Vagina (tissue), 2 donors: ENCODE measurements at regions not wholly inside any gene's neighbourhood (a gene's known extent, or its start where the extent isn't known, plus 50 kb on each side); places are given as distances from the start of the nearest gene placed in this dataset.

Experiments used
- DNase-seq, 2 donors: peaks; one replicate each; pipeline ENCODE4 v3.0.0-alpha.2; 2017; ENCODE audit errors: extremely low spot score in 2 of 2
- H3K27ac ChIP-seq: fragments of 200-600 bp; sonication (generic); one replicate; pipeline ENCODE4 v1.5.1; 2019
- H3K27me3 ChIP-seq: fragments of 200-600 bp; sonication (generic); one replicate; pipeline ENCODE4 v1.5.1; 2019
- H3K36me3 ChIP-seq, 2 donors: fragments of 200-600 bp; sonication (generic); one replicate each; pipeline ENCODE4 v1.5.1; 2017 to 2019
- H3K4me1 ChIP-seq: fragments of 200-600 bp; sonication (generic); one replicate; pipeline ENCODE4 v1.5.1; 2019
- H3K4me3 ChIP-seq, 2 donors: fragments of 200-600 bp; sonication (generic); 1 replicate in 1 of 2; 2 replicates in 1 of 2; pipeline ENCODE4 v1.5.1; 2016 to 2019
- H3K9me3 ChIP-seq: fragments of 200-600 bp; sonication (generic); one replicate; pipeline ENCODE4 v1.5.1; 2019
- POLR2A ChIP-seq, 2 donors: fragments of 450-650 bp; IDR thresholded peaks; one replicate each; pipeline ENCODE4 v1.6.1; 2017; ENCODE audit warnings: antibody characterized with exemption in 2 of 2, mild to moderate bottlenecking in 2 of 2, moderate library complexity in 2 of 2
- POLR2AphosphoS5 ChIP-seq, 2 donors: sonication (generic); formaldehyde crosslinking; IDR thresholded peaks; one replicate each; pipeline ENCODE4 v1.9.0; 2017; ENCODE audit warnings: antibody characterized with exemption in 2 of 2, mild to moderate bottlenecking in 2 of 2, low read depth in 1 of 2; ENCODE audit not compliant: insufficient read depth in 1 of 2
- intact Hi-C: fragments of 100-400 bp; cut with DNase I; formaldehyde crosslinking; loops from one replicate; pipeline ENCODE4 v1.15.1; 2023
- TF ChIP-seq, protein P1 (sequence below), 3 experiments: fragments of 450-650 bp in 2 of 3; fragments of 200-600 bp in 1 of 3; sonication (generic) in 1 of 3; IDR thresholded peaks; one replicate each; pipeline ENCODE4 v1.5.1; 2017 to 2019; ENCODE audit warnings: antibody characterized with exemption in 3 of 3, mild to moderate bottlenecking in 2 of 3, moderate library complexity in 2 of 3

DNA sequence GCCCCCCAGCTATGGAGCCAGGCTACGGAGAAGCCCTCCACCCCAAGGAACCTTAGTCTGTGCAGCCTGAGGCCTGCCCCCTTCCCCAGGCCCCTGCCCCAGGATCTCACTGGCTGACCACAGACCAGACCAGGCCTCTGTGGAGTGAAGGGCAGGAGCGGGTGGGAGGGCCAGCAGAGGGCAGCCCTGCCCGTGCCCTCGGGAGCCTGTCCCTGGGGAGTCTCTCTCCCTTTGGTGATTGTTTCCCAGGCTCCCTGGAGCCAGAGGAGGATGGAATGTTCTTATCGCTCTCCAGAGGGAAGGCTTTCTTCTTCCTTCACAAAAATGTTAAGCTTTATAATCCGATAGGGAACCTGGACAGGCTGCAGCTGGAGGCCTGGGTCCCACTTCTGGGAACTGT lies 455.3 kb downstream of the SOX6 start:
- DNase-seq, result no peak
- Histone ChIP-seq H3K4me1 (peaks cover 3% of the 10 kb centered on the region), H3K9me3 (no peaks in the 10 kb centered on the region), H3K27me3 (no peaks in the 10 kb centered on the region), H3K4me3 (no peak overlapping the region), H3K27ac (no peak overlapping the region), H3K36me3 (no peaks in the 10 kb centered on the region)
- no peak for TF ChIP-seq POLR2AphosphoS5 (IDR thresholded peaks at IDR 0.05; ENCODE audit: insufficient read depth in 1 of 2, low read depth in 1 of 2)
- intact Hi-C loops, result no loop called here

DNA sequence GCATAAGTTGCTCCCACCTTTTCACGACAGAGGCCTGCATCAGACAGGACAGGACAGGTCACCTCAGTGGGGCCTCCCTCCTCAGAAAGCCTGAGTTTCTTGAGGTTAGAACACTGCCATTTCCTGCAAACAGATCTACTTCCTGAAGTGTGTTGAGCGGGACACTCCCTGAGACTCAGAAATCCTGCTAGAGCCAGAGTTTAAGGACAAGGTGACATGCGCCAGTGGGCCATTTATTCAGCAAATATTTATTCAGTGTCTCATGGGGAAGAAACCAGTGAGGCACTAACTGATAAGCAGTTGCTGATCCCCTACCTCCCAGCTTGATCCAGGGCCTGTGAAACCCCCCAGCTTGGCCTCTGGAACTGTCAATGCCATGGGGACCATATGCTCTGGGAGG lies 454.6 kb downstream of the SOX6 start:
- Histone ChIP-seq H3K36me3 (no peaks in the 10 kb centered on the region), H3K27me3 (no peaks in the 10 kb centered on the region), H3K4me3 (no peak overlapping the region), H3K4me1 (peaks cover 3% of the 10 kb centered on the region), H3K27ac (no peak overlapping the region), H3K9me3 (no peaks in the 10 kb centered on the region)
- intact Hi-C loops, result no loop called here
- TF ChIP-seq POLR2A (IDR thresholded peaks at IDR 0.05), result no peak
- no peak for TF ChIP-seq POLR2AphosphoS5 (IDR thresholded peaks at IDR 0.05; ENCODE audit: insufficient read depth in 1 of 2, low read depth in 1 of 2)
- TF ChIP-seq, protein P1, sequence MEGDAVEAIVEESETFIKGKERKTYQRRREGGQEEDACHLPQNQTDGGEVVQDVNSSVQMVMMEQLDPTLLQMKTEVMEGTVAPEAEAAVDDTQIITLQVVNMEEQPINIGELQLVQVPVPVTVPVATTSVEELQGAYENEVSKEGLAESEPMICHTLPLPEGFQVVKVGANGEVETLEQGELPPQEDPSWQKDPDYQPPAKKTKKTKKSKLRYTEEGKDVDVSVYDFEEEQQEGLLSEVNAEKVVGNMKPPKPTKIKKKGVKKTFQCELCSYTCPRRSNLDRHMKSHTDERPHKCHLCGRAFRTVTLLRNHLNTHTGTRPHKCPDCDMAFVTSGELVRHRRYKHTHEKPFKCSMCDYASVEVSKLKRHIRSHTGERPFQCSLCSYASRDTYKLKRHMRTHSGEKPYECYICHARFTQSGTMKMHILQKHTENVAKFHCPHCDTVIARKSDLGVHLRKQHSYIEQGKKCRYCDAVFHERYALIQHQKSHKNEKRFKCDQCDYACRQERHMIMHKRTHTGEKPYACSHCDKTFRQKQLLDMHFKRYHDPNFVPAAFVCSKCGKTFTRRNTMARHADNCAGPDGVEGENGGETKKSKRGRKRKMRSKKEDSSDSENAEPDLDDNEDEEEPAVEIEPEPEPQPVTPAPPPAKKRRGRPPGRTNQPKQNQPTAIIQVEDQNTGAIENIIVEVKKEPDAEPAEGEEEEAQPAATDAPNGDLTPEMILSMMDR (IDR thresholded peaks at IDR 0.05), result no peak
- no peak for DNase-seq

DNA sequence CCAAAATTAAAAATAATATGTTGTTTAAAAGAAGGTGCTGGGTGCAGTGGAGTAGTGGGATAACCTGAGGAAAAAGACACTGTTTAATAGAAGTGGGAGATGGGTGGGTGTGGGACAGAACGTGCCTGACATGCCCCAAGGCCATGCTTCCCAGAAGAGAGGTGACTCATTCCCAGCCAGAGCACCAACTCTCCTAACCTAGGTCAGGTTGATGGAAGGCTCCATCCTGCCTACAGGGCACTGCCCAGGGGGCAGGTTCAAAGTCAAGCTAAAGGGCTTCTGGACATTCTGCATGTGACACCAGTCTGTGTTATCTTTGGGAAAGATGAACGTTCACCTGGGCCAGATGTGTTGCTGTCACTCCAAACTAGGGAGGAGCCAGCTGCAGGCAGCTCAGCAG lies 453.1 kb downstream of the SOX6 start:
- H3K4me1 ChIP-seq, result peaks cover 3% of the 10 kb centered on the region
- H3K9me3 ChIP-seq, result no peaks in the 10 kb centered on the region
- no peaks in the 10 kb centered on the region for H3K27me3 ChIP-seq
- intact Hi-C loops, result no loop called here
- H3K27ac ChIP-seq, result no peak overlapping the region
- TF ChIP-seq POLR2A (IDR thresholded peaks at IDR 0.05) (no peak), POLR2AphosphoS5 (IDR thresholded peaks at IDR 0.05; ENCODE audit: insufficient read depth in 1 of 2, low read depth in 1 of 2) (no peak)
- TF ChIP-seq, protein P1 (IDR thresholded peaks at IDR 0.05), result no peak
- no peak for DNase-seq
- H3K36me3 ChIP-seq, result no peaks in the 10 kb centered on the region
- no peak overlapping the region for H3K4me3 ChIP-seq

DNA sequence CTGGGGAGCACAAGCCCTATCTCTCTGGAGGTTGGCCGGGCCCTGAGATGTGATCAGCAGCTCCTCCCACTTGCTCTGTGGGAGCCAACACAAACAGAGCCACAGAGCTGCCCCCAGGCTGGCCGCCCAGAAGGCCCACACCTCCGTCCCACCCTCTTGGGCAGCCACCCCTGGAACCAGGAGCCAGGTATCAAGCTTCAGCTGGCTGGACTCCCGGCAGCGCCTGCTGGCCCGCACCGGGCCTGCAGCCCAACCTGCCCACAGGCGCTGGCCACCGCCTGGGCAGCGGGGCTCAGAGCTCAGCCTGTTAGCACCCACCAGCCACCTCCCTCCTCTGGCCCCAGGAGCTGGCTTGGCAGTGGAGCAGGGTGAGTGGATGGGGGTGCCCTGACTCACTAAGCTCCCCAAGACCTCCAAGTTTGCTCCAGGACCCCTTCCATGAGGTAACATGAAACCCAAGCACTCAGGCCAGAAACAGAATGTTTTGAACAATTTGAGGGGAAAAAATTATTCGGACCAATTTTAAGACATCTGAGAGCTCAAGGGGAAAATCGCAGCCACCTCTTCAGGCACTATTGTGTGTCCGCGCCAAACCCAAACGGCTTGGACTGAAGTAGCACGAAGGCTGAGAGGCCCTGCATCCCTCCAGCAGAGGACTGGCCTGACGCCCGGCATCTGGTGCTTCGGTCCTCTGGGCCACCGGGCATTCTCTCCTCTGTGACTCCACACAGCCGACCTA lies 450.8 kb downstream of the SOX6 start:
- intact Hi-C loops, result no loop called here
- no peaks in the 10 kb centered on the region for H3K27me3 ChIP-seq
- H3K9me3 ChIP-seq, result no peaks in the 10 kb centered on the region
- H3K27ac ChIP-seq, result no peak overlapping the region
- DNase-seq, result no peak
- H3K36me3 ChIP-seq, result no peaks in the 10 kb centered on the region
- TF ChIP-seq, protein P1 (IDR thresholded peaks at IDR 0.05), result no peak
- TF ChIP-seq POLR2AphosphoS5 (IDR thresholded peaks at IDR 0.05; ENCODE audit: insufficient read depth in 1 of 2, low read depth in 1 of 2) (no peak), POLR2A (IDR thresholded peaks at IDR 0.05) (no peak)
- H3K4me3 ChIP-seq, result no peak overlapping the region
- H3K4me1 ChIP-seq, result peaks cover 3% of the 10 kb centered on the region

DNA sequence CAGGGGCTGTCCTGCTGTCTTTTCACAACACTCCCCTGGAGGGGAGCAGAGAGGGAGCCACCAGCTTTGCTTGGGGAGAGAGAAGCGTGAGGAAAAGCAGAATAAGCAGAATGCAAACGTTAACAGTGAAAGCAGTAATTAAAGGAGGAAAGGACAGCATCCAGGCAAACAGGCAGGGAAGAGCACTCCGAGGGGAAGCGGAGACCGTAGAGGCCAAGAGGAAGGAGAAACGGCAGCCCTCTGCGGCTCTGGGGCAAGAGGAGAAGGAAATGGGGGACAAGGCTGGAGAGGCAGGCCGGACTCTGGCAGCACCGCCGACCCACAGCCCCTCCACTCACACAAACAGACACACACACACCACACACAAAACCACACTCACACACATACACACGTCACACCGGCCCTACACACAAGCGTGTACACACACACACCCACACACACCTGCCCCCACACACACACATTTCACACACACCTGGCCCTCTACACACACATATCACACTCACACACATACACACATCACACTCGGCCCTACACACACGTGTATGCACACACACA lies 449.8 kb downstream of the SOX6 start:
- intact Hi-C loops, result no loop called here
- DNase-seq, result no peak
- H3K4me1 ChIP-seq, result peaks cover 3% of the 10 kb centered on the region
- H3K4me3 ChIP-seq, result no peak overlapping the region
- no peak for TF ChIP-seq POLR2AphosphoS5 (IDR thresholded peaks at IDR 0.05; ENCODE audit: insufficient read depth in 1 of 2, low read depth in 1 of 2)
- TF ChIP-seq POLR2A (IDR thresholded peaks at IDR 0.05), result no peak
- TF ChIP-seq, protein P1 (IDR thresholded peaks at IDR 0.05), result no peak
- H3K9me3 ChIP-seq, result no peaks in the 10 kb centered on the region
- H3K27me3 ChIP-seq, result no peaks in the 10 kb centered on the region
- H3K36me3 ChIP-seq, result no peaks in the 10 kb centered on the region
- H3K27ac ChIP-seq, result no peak overlapping the region
